ENCODE measurements at regions not wholly inside any gene's neighbourhood (a gene's known extent, or its start where the extent isn't known, plus 50 kb on each side); places are given as distances from the start of the nearest gene placed in this dataset.
"Not testable (repeated sequence)": the region's sequence is repeated elsewhere in the genome, so short reads cannot be mapped to it uniquely, and the experiment has no call there.

GRCh38 chr2:89936011-89936410 lies 1244.5 kb downstream of the RPIA start:
- TF ChIP-seq, protein P1, sequence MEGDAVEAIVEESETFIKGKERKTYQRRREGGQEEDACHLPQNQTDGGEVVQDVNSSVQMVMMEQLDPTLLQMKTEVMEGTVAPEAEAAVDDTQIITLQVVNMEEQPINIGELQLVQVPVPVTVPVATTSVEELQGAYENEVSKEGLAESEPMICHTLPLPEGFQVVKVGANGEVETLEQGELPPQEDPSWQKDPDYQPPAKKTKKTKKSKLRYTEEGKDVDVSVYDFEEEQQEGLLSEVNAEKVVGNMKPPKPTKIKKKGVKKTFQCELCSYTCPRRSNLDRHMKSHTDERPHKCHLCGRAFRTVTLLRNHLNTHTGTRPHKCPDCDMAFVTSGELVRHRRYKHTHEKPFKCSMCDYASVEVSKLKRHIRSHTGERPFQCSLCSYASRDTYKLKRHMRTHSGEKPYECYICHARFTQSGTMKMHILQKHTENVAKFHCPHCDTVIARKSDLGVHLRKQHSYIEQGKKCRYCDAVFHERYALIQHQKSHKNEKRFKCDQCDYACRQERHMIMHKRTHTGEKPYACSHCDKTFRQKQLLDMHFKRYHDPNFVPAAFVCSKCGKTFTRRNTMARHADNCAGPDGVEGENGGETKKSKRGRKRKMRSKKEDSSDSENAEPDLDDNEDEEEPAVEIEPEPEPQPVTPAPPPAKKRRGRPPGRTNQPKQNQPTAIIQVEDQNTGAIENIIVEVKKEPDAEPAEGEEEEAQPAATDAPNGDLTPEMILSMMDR (IDR thresholded peaks at IDR 0.05; ENCODE audit: poor library complexity): not testable (repeated sequence)
- not testable (repeated sequence) for TF ChIP-seq EZH2 (IDR thresholded peaks at IDR 0.05; ENCODE audit: borderline replicate concordance); EZH2phosphoT487 (IDR thresholded peaks at IDR 0.05; ENCODE audit: low read depth, severe bottlenecking, unreplicated experiment)
